HL-60/S4 treated with retinoic acid at 250 ng/mL for 4 days and 3 days (cell line): ENCODE measurements at regions not wholly inside any gene's neighbourhood (a gene's known extent, or its start where the extent isn't known, plus 50 kb on each side); places are given as distances from the start of the nearest gene placed in this dataset.

Experiments
- in situ Hi-C: fragments of 300-500 bp; cut with MboI; formaldehyde crosslinking; loops from 2 replicates; pipeline ENCODE4 v1.7.0; 2022; ENCODE audit warnings: low sequenced_read_pairs

DNA sequence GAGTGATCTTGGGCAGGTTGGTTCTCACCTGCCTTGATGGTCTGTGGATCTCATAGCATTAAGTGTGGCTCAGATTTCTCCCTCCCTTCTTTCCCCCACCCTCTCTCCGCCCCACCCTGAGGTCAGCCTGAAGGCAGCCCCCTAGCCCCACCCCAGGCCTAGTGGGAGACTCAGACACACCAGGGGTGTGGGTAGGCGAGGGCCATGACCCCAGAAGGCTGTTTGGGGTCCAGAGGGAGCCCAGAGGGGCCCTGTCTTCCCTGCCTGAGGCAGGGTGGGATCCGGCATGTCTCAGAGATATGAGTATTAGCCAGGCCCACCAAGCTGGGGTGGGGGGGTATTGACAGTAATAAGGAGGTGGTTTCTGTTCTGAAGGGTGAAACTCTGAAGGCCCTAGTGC lies 160.5 kb downstream of the GLI2 start:
- in situ Hi-C loops: no loop called here

DNA sequence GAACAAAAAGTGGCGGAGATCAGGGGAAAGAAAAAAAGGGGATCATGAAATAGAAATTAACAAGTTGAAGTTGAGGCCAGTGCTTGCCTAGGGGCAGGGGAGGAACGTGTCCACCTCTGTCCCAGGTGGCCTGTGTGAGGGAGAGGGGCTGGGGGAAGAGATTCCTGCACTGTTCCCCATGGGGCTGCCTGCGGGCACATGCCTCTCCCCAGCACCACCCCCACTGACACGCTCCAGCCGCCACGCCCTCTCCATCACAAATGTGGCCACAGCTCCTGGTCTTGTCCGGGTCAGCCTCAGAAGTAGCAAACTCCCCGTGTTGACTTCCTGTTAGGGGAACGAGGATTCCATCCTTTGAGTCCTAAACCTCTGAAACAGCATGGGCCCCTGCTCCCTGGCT lies 161.2 kb downstream of the GLI2 start:
- in situ Hi-C loops: no loop called here

DNA sequence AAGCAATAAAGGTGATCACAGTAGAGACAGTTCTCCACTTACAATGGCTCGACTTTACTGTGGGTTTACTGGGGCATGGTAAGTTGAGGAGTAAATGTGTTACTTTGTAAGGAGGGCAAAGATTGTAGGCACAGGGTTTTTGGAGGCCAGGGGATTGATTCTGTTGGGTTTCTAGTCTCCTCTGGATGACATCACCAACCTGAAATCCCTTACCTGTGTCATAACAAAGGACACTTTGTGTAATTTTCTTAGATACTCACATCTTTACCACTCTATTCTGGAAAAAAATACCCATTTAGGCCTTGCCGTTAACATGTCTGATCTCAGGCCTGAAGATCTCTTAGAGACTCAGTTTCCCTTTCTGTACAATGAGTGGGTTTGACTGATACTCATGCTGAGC lies 161.7 kb downstream of the GLI2 start:
- in situ Hi-C loops: no loop called here

DNA sequence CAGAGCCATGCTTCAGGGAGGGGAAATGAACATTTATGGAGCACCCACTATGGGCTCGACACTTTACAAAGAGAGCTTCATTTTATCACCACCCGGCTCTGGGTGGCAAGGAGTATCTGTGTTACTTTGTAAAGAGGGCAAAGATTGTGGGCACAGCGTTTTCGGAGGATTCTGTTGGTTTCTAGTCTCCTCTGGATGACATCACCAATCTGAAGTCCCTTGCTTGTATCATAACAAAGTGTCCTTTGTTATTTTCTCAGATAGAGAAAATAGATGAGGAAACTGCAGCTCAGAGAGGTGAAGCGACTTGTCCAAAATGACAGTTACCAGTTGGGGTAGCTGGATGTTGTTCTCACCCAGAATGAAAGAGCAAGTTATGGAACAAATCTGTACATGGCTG lies 162.8 kb downstream of the GLI2 start:
- in situ Hi-C loops: no loop called here

DNA sequence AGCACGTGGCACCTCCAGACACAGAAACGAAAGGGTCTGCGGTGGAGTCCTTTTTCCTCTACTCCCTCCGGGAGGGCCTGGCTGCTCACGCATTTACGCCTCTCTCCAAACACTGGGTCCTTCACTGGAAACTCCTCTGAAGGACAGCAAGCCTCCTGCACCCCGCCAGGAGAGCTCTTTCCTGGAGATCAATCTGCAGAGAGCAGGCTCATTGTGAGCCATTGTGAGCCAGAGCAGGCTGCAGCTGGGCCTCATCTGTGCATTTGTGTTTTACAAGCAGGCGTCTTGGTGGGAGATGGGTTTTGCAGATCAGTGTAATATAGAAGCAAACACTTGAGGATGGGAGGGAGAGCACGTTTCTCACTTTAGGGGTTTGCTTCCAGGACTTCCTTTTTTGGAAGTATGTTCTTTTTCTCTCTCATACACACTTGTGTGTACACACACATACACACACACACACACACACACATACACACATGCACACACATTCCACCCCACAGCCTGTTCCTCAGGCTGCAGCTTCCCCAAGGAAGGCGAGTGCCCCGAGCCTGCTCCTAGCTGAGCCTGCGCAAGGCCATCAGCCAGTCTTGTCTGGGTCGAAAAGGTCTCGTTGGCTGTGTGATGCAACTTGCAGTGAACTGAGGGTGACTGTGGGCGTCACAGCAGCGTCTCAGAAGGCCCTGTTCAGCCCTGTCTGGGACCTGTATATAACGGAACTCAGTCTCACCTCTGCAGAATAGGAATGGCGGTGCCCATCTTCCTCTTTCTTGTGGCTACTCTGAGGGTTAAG lies 163.5 kb downstream of the GLI2 start:
- in situ Hi-C loops: no loop called here

DNA sequence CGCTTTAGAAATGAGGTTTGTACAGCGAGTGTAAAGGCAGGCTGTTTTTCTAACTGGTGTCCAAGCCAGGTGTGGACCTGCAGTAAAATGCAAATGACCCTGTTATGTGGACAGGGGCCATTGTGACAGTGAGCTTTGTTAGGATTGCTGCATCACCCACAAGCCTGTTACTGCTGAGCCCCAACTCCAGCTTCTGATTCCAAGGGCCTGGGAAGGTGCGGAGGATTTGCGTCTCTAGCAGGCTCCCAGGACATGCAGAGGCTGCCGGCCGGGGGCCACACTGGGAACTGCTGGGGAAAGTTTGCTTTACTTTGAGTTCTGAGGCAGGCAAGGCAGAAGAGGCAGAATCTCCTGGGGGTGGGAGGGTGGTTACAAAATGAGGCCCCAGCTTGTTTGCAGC lies 164.1 kb downstream of the GLI2 start:
- in situ Hi-C loops: no loop called here

DNA sequence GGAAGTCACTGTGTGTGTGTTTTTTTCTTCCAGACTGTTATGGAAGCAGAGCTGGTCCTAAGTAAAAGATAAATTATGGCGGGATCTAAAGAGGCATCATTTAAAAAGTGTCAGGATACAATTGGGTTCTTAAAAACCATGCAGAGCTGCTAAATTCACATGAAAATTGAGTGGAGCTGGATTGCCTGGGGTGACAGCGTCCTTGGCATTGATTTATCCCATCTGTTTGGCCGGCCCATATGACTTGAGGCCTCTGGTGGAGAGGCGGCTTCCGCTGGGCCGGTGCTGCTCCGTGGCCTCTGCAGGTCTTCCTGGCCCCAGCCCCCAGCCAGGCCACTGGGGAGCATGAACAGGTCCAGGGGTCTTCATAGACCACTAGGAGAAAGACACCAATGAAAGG lies 165.5 kb downstream of the GLI2 start:
- in situ Hi-C loops: no loop called here

DNA sequence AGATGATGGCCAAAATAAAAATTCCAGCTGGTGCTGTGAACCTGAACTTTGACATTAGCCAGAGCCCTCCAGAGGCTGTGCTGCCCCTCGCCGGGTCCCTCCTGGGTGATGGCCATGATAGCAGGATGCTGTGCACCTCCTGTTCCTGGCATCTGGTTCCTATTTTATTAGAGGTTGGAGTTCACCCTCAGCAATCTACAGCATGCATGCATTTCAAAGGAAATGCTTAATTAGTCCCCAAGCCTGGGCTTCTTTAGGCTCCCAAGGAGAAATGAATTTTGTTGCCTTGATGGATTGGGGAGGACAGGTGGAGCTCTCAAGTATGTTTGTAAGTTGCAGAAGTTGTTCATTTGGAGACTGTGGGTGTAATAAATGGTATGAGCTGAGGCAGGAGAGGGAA lies 166.9 kb downstream of the GLI2 start:
- in situ Hi-C loops: no loop called here

DNA sequence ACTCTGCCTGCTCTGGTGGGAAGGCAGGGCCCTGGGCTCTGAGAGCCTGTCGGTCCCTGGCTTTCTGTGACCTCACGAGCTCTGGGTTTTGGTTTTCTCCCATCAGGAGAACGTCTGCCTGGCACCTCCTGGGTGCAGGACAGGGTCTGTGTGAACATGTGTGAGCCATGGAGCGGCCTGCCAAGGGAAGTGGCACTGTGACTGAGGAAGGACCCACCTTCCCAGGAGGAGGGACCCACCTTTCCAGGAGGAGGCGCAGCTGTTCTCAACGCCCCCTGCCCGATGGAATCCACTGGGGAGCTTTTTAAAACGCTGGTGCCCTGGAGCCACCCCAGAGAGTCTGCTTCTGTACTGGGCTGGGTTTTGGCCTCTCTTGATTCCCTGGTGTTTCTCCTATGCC lies 168.7 kb downstream of the GLI2 start:
- in situ Hi-C loops: no loop called here

DNA sequence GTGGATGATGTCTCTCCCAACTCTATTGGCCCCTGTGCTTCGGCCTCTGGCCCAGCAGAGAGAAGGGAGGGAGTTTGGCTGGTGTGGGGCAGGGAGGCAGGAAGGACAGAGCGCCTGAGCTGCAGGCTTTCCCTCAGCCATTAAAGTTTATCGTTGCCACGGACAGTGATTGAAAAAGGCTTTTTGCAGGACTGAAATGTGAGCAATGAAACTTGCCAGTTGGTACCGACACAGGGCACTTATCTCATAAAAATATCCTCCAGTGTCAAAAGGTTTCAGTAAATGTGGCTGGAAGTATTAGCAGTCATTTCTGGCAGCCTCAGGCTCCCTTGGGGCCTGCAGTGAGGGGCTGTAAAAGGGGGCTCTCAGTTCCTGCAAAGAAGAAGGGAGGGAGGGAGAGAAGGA lies 169.2 kb downstream of the GLI2 start:
- in situ Hi-C loops: no loop called here

DNA sequence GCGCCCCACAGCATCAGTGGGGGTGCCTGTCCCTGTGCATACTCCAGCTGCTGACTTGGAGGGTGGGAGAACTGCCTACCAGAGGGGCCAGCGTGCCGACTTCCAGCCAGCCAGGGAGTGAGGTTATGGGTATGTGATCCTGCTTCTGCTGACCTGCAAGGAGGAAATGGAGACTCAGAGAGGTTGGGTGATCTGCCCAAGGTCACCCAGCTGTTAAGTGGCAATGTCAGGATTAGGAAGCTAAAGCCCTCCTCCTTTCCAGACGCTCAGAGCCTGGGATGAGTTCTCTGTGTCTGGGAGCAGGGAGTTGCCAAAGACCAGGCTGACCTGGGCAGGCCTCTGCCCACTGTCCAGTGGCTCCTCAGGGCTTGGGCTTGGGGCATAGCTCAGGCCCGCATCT lies 169.6 kb downstream of the GLI2 start:
- in situ Hi-C loops: no loop called here

DNA sequence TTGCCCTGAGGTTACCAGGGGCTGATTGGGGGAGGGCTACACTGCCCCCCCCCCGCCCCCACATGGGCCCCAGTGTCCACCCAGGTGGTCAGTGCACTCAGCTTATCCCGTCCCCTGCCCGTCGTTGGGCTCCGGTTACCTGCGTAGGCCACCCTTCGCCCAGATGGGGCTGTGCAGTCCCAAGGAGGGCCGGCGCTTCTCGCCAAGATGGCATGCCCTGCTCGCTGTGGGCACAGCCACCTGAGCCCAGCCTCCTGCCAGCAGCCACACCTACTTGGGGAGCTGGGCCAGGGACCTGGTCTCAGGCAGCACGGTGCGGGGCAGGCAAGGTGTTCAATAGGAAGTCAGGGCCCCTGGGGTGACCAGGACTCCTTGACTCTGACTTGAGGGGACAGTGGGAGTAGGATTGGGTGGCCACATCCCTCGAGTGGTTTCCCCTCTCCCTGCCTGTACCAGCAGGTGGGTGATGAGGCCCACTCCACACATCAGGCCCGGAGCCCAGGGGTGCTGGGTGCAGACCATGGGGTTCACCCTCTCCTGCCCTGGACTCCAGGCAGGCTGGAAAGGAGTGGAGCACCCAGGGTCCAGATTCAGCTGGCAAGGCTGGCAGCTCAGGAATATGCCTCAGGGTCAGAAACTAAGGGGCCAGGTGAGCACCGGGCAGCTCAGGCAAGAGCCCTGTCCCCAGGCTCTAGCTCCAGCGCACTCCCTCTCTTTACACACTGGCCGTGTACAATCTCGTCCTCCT lies 170.3 kb downstream of the GLI2 start:
- in situ Hi-C loops: no loop called here

DNA sequence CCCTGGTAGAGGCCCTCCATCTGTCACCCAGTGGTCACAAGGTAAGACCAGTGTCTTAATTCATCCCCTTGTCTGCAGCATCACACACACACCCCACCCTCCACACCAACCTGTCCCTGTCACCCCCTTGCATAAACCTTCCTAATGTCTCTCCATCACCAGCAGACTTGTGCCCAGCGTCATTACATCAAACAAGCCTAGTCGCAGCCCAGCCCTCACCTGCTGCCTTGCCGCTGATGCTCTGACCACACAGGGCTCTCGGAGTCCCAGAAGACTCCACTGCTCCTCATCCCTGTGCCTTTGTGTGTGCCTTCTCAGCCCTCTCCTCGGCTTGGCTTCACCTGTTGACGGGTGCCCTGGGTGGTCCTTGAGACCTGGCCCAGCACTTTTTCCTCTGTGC lies 171.2 kb downstream of the GLI2 start:
- in situ Hi-C loops: no loop called here

DNA sequence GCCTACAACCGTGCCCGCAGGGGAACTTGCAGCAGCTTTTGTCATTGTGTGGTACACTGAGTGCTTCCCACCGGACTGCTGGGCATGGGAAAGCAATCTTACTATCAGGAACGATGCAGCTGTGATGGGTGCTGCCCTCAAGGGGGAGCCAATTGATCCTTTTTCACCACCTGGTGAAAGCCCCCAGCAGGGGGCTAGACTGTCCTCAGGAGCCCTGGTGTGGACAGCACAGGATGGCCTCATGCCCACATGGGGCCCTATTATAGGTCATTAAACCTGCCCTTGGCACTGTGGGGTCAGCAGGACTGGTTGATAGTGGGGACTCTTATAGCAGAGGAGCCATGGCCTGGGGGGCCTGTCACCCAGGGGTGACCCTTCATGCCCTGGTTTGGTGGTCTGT lies 172.2 kb downstream of the GLI2 start:
- in situ Hi-C loops: no loop called here

DNA sequence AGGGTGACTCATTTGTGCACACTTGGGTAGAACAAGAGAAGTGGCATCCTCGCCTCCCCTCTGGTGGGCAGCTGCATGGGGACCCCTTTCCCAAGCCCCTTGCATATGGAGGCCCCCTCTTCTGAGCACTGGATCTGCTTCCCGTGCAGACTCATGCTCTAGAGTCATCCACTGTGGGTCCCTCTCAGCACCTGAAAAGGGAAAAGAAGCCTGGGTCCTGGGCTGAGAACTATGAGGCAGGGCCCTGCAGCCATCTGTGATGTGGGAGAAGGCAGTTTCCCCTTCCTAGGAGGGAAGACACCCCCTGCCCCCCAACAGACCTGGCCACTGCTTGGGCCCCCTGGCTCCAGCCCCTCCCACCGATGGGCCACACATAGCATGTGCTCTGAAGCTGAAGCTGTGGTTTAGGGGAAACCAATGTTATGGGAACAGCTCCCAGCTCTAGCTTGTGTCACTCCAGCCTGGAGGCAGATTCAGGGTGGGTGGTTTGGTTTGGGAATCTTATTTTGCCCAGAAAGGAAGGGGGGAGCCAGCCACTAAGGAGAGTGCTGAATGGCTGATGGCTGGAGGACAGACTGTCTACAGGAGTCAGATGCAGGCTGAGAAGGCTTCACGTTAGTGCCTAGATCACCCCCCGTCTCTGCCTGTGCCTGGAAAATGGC lies 172.8 kb downstream of the GLI2 start:
- in situ Hi-C loops: no loop called here

DNA sequence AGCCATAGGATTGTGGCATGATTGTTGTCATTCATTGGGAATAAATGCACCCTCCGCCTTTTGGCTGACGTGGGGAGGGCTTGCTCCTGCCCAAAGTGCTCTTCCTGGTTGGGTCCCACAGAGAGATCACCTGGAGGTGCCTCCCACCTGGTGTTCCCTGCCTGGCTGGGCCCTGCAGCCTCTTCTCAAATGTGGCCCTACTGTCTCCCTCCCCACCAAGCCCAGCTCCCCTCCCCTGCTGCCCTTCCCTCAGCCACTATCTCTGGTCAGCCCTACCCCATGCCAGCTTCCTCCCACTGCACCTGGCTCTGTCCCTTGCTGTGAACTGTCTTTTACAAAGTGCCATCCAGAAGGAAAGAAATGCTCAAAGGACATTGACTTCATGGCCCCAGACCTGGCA lies 173.4 kb downstream of the GLI2 start:
- in situ Hi-C loops: no loop called here

DNA sequence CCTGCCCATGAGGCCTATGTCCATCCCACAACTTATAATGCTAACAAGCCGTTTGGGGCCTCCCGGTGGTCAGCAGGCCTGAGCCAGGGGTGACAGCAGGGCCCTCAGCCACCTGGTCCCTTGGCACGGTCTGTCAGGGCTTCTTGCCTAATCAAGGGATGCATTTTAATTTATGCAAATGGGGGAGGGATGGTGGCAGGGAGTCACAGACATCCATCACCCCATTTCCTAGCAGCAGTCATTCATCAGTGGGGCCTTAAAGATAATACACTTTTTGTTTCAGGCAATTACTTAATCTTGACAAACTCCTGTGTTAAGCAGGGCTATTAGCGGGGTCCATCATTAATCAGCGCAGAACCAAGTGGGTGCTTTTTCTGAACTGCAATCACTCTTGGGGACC lies 174.5 kb downstream of the GLI2 start:
- in situ Hi-C loops: no loop called here

DNA sequence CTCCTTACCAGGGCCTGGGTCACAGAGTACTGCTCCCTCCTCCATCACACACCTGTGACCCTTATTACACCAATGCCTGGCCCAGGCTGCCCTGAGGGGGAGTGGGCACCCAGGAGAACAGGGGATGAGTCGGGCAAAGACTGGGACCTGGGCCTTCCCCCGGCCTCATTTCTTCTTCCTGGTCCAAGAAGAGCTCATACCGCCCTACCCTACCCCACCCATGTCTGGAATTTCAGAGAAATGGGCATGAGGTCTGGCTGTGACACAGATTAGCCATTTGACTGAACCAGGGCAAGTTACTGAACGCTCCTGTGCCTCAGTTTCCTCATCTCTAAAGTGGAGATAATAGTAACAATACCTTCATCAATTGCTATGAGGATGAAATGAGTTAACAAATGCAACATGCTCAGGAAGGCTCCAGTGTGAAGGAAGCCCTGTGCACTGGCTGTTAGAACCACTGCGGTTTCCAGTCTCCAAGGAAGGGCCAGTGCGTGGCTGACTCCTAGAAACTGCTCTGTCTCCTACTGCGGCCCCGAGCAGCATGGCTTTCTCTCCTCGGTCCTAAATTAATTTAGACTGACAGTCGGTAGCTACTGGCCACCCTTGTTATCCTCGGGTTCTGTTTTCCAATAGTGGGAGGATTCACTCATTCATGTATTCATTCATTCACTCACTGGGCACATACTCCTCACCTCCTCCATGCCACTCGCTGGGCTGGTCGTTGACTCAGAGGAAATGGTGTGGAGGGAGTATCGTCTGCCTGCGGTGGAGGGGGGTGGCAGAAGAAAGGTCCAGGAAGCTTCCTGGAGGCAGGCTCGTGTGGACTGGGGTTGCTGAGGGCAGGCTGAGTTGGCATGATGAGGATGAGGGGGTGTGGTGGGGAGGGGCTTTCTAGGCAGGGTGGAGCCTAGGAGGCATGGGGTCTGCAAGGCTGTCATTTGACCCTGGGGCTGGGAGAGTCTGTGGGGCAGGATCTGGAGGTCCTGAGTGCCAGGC lies 175.6 kb downstream of the GLI2 start:
- in situ Hi-C loops: no loop called here

DNA sequence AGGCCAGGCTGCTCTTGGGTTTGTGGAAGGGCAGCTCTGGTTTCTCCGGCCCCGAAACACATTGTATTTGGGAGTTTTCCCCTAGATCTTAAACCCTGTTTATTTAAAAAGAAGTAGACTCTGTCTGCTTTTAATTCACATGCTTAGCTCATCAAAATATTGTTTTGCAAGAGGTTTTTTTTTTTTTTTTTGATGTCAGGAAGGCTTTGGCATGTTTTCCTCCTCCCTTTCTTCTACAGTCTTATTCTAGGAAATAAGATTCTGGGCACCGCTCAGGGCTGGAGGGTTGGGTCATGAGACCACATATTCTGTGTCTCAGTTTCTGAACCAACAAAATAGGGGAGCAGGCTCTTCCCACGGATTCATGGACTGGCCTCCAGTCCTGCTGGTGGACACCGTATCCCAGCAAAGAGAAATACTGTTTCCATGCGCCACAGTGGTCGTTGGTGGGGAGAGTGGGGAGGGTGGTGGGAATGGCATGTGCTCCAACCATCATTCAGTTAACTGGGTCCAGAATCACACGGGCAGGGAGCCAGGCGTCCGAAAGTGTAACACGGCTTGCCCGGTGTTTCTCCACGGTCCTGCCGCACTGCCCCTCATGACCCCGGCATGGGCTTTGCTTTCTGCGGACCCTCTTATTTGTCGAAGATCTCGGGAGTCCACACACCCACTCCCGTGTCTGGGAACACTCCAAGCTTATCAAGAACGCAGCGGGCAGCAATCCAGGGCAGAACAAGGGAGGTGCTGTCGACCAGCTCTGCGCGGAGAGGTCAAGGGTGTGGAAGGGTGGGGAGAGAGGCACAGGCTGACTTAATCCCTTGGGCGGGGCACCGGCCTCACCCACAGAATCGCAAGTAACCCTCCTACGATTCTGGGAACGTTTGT lies 176.7 kb downstream of the GLI2 start:
- in situ Hi-C loops: no loop called here
